ENCODE measurements at regions not wholly inside any gene's neighbourhood (a gene's known extent, or its start where the extent isn't known, plus 50 kb on each side); places are given as distances from the start of the nearest gene placed in this dataset.
"Not testable (repeated sequence)": the region's sequence is repeated elsewhere in the genome, so short reads cannot be mapped to it uniquely, and the experiment has no call there.

DNA sequence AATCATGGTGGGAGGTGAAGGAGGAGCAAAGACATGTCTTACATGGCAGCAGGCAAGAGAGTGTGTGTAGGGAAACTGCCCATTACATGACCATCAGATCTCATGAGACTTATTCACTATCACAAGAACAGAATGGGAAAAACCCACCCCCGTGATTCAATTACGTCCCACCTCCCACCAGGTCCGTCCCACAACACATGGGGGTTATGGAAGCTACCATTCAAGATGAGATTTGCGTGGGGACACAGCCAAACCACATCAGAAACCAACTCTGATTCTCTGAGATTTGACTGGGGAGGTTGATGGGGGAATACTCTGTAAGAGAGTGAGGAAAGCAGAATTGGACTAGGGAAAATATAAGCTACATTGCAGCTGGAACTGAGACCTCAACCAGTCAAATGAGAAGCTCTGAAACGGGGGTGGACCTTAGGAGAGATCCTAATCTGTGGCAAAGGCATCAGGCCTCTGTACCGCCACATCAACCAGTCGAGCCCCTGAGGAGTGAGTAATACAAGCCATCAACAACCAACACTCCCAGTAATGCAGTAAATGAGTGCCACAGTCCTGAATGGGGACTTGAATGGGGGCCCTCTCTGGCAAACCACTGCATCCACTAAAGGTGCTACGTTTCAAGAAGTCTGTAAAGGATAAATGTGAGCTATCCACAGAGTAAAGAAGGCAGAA, 207.9 kb upstream of the GADL1 start:
- no peak for DNase-seq

DNA sequence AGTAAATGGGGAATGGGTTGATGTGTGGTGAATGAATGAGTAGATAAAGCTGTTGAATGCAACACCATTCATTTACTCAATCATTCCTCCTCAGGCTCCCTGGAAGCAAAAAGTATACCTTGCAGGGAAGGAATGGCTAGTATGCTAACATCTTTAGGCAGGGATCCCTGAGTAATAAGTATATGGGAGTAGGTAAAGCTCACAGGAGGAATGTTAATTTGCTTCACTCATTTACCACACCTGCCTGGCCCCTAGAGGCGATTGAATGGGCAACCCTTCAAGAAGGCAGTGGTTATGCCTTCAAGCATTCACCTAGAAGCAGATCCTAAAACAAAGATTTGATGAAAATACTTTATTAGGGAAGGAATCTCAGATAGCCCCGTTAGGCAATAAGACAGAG, 208.7 kb upstream of the GADL1 start:
- DNase-seq: no peak

DNA sequence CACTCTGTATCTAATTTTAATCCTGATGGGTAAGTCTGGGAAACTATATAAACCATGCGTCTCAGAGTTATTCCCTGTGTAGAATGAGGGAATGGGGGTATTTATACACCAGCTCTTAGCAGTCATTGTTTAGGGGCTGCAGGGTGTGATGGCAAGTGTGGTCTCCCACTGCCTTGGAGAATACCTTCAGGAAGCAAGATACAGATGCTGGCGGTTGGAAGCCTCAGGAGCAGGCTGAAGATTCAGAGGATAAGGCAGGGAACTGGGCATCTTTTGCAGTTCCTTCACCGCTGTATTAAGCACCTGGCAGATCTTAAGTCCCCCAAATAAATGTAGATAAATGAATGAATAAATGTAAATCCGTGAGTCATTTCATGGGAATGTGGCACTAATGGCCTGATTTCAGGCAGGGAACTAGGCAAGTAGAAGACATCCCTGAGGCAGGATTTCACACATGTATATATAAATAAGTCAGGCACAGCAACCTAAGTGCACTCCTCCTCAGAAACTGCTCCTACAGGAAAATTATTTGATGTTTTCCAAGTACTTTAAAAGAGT, 209.2 kb upstream of the GADL1 start:
- DNase-seq: no peak

DNA sequence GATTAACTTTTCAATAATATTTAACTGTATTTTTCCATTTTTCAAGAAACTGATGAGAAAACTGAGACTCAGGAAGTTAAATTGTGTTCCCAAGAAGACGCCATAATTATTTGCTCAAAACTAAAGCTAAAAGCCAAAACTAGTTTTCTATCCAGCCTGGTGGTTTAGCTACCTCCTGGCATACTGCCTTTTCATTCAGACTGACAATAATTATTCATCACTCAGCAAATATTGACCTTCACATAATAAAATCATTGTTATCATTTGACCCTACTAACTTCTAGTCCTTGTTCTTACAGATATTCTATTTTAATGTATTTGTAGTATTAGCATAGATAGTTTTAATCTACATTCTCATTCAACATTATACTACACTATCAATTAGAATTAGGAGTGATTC, 210.6 kb upstream of the GADL1 start:
- DNase-seq: no peak

DNA sequence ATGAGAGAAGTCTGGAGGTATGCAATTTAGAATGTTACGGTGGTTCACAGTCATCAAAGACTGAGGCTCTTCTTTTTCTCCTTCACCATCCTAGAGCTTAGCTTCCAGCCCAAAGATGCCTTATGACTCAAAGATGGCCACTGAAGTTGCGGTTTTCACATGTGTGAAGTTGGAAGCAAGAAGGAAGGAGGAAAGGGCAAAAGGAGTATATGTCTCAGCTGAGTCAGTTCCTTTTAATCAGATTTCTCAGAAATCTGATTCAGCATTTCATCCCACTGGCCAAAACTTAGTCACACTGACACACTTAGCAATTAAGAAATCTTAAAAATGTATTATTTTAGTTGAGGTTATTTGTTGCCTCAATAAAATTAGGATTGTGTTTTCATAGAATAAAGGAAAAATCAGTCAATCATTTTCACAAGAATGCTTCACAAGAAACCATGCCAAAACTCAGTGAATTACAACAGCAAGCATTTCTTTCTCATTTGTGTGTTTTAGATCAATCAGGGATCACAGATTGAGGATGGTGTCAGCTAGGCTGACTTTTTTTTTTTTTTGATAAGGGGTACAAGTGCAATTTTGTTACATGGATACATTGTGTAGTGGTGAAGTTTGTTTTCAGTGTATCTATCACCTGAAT, 211.1 kb upstream of the GADL1 start:
- peak; percentile 11 for DNase-seq

DNA sequence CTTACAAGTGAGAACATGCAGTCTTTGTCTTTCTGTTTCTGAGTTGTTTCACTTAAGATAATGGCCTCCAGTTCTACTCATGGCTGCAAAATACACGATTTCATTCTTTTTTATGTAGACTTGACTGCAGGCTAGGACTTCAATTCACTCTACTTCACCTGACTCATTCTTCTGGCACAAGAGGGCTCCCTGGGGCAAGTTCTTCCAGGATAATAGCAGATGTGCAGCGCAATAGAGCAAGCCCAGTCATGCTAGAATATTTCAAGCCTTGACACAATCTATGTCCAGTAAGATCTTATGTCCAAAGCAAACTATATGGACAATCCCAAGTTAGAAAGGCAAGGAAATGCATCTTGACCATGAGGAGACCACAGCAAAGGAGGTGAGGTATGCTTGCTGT, 211.7 kb upstream of the GADL1 start:
- no peak for DNase-seq

DNA sequence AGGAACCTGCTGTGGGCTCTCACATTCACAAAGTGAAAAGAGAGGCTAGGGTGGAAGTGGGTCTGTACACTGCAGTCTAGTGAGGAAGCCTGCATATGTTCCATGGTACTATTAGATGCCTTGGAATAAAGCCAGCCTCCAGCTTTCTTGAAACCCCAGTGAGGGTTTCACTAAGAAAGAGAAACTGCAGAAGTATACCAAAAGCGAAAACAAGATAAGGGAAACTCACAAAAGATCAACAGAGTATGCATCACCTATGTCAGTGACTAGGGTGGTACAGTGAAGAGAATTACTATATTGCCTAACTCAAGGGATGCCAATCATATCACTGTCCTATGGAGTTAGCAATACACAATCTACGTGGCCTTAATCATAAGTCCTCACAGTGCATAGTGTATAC, 212.5 kb upstream of the GADL1 start:
- DNase-seq: no peak

DNA sequence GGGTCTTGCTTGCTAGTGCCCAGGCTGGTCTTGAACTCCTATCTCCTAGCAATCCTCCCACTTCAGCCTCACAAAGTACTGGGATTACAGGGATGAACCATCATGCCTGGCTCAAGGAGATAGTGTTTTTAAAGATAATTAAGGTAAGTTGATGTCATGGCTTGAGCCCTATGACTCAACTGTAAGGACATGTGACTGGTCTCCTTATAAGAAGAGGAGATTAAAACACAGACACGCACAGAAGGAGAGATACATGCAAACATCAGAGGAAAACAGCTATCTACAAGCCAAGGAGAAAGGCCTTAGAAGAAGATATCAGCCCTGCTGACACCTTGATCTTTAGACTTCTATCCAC, 220.4 kb upstream of the GADL1 start:
- no peak for DNase-seq

DNA sequence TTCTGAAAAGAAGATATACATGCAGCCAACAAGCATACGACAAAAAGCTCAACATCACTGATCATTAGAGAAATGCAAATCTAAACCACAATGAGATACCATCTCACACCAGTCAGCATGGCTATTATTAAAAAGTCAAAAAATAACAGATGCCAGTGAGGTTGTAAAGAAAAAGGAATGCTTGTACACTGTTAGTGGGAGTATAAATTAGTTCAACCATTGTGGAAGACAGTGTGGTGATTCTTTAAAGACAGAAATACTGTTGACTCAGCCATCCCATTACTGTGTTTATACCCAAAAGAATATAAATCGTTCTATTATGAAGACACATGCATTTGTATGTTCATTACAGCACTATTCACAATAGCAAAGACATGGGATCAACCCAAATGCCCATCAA, 221.1 kb upstream of the GADL1 start:
- not testable (repeated sequence) for DNase-seq

DNA sequence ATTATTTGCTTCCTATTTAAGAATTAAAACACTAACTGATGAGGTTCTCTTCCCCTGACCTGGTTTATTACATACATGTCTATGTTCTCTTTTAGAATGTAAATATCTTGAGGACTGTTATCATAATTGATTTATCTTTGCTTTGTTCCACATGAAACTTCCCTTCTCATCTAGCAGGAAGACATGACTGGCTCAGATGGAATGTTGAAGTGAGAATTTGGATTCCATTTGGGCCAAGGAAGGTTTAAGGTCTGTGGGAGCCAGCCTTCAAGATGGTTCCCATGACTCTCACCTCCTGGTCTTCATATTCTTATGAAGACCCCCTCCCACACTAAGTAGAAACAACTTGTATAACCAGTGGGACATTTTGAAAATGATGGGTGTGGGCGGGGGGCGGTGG, 222.2 kb upstream of the GADL1 start:
- DNase-seq: no peak

DNA sequence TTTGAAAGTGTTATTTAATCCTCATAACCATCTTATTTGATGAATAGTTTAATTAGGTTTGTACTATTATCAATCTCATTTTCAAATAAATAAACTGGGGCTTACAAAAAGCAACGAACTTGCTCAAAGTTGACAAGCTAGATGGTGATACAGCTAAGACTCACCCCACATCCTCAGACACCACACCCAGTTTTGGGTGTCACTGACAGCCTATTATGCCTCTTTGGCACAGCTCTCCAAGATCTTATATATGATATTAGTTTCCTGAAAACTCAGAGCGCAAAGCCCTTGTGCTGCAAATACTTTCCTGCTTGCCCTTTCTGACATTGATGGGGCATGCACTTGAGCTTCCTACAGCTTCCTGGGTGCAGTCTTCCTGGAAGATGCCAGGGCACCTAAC, 223.4 kb upstream of the GADL1 start:
- no peak for DNase-seq

DNA sequence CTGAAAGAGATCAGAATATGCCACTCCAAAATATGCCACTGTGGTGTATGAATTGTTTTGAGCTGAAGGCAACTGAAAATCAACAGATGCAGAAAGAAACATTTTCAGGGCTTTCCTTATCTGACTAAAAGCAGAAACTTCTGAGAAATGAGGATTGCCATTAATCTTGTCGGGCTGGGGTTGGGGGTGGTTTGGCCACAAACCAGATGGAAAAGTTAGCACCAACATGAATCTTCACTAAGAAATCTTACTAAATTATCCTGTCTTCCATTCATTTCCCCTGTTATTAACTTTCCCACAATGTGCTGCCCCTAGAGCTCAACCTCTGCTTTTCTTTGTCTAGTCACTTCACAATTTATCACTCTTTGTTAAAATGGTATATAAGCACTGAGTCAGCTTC, 229.9 kb upstream of the GADL1 start:
- no peak for DNase-seq

DNA sequence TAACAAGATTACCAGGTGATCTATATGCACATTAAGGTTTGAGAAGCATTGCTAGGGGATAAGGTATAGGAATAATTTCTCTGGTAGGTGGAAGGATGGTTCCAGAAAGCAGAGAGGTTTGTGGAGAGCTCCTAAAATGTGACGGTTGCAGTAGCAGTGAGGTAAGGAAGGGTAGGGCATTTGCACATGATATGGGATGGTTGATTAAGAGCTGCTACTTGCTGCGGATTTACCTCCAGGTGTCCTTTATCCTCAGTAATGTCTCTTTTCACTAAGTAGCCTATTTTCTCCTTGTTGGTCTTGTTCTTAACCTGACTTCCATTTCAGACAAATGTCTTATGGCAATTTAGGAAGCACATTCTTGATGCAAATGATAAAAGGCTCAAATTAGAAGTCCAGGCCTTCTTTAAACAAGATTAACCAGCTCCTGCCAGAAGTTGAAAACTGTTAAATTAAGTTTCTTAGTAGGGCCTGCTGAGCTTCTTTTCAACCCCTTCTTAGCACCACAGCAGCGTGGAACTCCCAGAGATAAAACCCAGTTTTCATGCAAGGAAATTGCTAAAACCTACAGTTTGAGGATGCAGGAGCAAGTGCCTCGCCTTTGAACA, 231.1 kb upstream of the GADL1 start:
- no peak for DNase-seq

DNA sequence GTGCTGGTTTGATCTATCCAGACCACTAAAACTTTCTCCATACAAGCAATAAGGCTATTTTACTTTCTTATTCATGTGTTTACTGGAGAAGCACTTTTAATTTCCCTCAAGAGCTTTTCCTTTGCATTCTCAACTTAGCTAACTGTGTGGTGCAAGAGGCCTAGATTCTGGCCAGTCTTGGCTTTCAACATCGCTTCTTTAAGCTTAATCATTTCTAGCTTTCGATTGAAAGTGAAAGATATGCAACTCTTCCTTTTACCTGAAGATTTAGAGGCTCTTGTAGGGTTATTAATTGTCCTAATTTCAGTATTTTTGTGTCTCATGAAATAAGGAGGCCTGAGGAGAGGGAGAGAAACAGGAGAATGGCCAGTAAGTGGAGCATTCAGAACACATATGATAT, 234.8 kb upstream of the GADL1 start:
- no peak for DNase-seq

DNA sequence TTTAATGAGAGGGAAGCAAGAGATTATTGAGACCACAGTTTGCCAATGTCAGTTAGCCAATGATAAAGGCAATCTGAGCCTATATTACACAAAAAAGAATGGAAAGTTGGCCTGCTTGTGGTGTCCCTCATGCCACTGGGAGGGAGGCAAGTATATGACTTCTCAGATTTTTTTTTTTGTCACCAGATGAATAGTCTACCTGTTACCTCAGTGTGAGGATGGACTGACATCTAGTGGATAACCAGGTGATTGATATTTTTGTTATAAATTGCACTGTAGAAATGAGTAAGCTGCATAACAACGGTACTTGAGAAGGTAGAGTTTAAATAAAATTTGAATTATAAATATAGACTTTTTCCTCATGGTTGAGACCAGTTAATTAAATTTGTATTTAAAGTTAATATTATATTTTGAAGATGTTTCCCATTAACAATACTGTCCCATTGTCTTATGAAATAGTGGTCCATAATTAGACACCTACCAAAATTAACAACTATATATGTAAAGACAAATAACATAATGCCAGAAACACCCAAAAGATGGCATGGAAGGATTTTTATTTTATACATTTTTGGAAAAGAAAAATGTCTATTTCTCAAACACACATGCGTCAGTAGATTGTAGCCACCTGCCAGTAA, 237.8 kb upstream of the GADL1 start:
- no peak for DNase-seq

DNA sequence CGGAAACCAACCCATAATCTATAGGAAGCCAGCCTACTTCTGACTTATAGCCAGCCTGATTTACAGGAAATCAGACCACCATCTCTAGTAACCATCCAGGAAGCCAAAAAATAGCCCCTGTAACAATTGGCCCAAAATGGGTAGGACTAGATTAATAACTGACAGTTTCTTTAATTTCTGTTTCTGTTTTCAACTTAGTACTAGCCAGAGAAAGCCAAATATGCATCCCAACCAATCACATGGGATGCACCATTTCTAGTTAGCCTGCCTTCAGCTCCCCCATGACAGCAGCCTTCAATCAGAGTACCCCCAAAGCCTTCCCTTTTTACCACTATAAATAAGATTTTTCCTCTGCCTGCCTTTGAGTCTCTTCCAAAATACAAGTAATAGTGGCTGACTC, 239.1 kb upstream of the GADL1 start:
- DNase-seq: no peak

DNA sequence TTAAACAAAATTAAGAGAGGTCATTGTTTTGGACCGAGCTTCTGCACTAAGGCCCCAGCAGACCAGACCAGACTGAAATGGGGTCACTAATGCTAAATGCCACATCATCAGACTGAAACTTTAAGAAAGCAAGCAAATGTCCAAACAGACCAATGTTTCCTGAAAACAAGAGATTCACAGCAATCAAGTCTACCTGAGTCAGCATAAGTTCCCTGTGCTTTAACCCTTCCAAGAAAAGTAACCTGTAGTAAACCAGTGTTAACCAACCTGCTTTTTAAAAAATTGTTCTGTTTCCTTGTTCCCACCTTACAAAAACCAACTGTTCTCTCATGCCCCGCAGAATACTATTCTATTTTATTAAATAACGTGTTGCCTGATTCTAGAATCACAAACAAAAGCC, 241.1 kb upstream of the GADL1 start:
- DNase-seq: no peak

DNA sequence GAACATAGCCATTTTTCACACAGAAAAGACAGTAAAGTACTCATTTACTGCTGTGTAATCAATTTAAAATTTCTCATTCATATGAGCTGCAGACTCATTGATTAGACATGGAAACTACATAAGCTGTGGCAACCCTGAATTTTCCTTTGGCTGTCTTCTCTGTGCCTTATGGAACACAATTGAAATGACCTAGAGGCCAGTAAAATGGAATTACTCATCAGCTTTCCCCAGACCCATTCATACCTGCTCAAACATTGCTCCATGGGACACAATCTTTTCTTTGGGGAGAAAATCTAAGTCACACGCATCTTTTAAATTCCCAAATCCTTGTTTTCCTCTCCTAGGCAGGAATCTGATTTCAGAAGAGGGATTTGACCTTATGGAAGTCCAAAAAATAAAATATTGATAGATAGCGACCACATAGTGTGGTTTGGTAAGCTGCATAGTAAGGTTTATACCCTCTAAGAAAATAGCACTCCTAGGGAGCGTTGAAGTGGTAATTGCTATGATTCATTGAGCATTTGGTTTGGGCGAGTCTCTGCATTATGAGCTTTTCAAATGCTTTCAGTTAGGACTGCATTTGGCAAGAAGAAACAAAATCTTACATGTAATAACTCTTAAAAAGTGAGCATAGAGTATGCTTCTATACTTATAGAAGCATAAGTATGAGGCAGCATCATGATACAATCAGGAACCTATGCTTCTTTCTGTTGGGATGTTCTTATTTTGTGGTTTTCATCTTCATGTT, 243.4 kb upstream of the GADL1 start:
- DNase-seq: no peak

DNA sequence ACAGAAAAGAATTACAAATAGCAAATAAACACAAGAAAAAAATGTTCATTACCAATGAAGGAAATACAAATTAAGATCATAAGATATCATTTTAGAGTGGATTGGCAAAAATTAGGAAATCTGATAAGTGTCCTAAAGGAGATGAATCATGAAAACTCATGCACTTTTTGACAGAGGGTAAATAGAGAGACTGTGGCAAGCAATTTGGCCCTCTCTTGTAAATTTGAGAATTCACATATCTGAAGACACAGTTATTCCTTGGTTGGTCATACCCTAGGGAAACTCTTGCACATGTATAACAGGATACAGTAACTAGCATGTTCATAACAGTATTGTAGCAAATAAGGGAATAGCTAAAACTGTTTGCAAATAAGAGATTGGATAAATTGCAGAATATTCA, 246.0 kb upstream of the GADL1 start:
- DNase-seq: no peak

DNA sequence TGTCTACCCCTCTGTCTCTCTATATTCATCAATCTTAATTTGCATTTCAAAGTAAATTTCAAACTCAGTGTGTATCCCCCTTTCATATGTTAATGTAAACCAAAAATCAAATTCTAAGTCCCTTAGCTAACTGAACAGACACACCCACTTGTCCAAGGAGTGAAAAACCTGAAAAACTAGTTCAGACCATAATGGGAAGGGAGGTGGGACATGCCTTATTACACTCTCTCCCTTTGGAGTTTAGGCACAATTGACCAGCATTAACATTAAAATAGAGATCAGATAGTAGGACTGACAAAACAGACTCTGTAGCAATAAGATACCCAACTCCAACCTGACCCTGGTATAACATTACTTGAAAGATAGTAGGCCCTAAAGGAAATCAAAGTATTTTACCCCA, 247.7 kb upstream of the GADL1 start:
- no peak for DNase-seq

DNA sequence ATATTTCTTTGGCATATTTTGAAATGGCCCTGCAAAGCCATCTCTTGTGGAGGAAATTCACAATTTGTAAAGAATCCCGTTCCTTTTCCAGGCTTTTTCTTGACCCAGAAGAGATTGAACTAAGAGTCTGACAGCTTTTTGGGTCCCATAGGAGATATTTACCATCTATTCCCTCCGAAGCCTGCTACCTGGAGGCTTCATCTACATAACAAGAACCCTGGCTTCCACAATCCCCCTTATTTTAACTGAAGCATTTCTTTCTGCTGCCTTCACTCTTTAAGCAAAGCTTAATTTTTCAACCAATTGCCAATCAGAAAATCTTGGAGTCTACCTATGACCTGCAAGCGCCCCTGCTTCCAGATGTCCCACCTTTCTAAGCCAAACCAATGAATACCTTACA, 248.1 kb upstream of the GADL1 start:
- DNase-seq: no peak

DNA sequence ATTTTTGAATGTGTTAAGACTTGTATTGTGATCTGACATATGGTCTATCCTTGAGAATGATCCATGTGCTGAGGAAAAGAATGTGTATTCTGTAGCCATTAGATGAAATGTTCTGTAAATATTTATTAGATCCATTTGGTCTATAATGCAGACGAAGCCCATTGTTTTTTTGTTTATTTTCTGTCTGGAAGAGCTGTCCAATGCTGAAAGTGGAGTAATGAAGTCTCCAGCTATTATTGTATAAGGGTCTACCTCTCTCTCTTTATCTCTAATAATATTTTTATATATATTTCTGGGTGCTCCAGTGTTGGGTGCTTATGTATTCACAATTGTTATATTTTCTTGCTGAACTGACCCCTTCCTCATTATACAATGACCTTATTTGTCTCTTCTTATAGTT, 250.6 kb upstream of the GADL1 start:
- DNase-seq: no peak

DNA sequence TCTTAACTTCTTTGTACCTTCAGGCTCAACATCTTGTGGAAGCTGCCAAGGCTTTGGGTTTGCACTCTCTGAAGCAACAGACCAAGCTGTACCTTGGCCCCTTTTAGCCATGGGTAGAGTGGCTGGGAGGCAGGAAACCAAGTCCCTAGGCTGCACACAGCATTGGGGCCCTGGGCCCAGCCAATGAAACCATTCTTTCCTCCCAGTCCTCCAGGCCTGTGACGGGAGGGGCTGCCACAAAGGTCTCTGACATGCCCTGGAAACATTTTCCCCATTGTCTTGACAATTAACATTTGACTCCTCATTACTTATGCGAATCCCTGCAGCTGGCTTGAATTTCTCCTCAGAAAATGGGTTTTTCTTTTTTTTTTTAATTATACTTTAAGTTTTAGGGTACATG, 253.1 kb upstream of the GADL1 start:
- no peak for DNase-seq
